Upper lobe of left lung (tissue), 6 donors: ENCODE measurements at regions not wholly inside any gene's neighbourhood (a gene's known extent, or its start where the extent isn't known, plus 50 kb on each side); places are given as distances from the start of the nearest gene placed in this dataset.

Experiments
- ATAC-seq, 2 donors: fragments of 200-7000 bp; cut with Tn5 transposase; one replicate each; pipeline ENCODE4 v1.9.1; 2022; ENCODE audit warnings: mild to moderate bottlenecking in 2 of 2, moderate library complexity in 2 of 2; ENCODE audit not compliant: low FRiP score in 2 of 2
- DNase-seq, 2 donors: peaks; one replicate each; pipeline ENCODE4 v3.0.0-alpha.2; 2019 to 2020
- H3K27ac ChIP-seq, 4 donors: fragments of 200-600 bp; sonication (generic); one replicate each; pipeline ENCODE4 v1.5.1; 2016 to 2019
- H3K27me3 ChIP-seq, 4 donors: fragments of 200-600 bp; sonication (generic); one replicate each; pipeline ENCODE4 v1.5.1; 2017 to 2019
- H3K36me3 ChIP-seq, 4 donors: fragments of 200-600 bp; sonication (generic); one replicate each; pipeline ENCODE4 v1.5.1; 2016 to 2019
- H3K4me1 ChIP-seq, 4 donors: fragments of 200-600 bp; sonication (generic); one replicate each; pipeline ENCODE4 v1.5.1; 2018 to 2019
- H3K4me3 ChIP-seq, 4 donors: fragments of 200-600 bp; sonication (generic); one replicate each; pipeline ENCODE4 v1.5.1; 2017 to 2019; ENCODE audit warnings: mild to moderate bottlenecking in 2 of 4, moderate library complexity in 1 of 4
- H3K9me3 ChIP-seq, 4 donors: fragments of 200-600 bp; sonication (generic); one replicate each; pipeline ENCODE4 v1.5.1; 2018 to 2019
- CTCF ChIP-seq, 6 experiments: fragments of 450-650 bp in 4 of 6; fragments of 200-600 bp in 2 of 6; sonication (generic) in 2 of 6; IDR thresholded peaks; one replicate each; pipeline ENCODE4 v1.5.1; 2016 to 2019; ENCODE audit warnings: antibody characterized with exemption in 6 of 6
- EP300 ChIP-seq, 4 donors: sonication (generic); formaldehyde crosslinking; IDR thresholded peaks; one replicate each; pipeline ENCODE4 v1.5.1; 2017; ENCODE audit warnings: antibody characterized with exemption in 4 of 4, control low read depth in 2 of 4
- POLR2A ChIP-seq, 4 donors: fragments of 450-650 bp; IDR thresholded peaks; one replicate each; pipeline ENCODE4 v1.5.1; 2016 to 2017; ENCODE audit warnings: antibody characterized with exemption in 4 of 4, mild to moderate bottlenecking in 2 of 4
- POLR2AphosphoS5 ChIP-seq, 2 donors: sonication (generic); formaldehyde crosslinking; IDR thresholded peaks; one replicate each; pipeline ENCODE4 v1.5.1; 2017; ENCODE audit warnings: antibody characterized with exemption in 2 of 2
- WGBS, 2 donors: methylation state at CpG; one replicate each; pipeline ENCODE4 v1.1.5; 2017 to 2018; 5-methylcytosine and 5-hydroxymethylcytosine counted together
- donor health status: DM: no; HTN: no; CAD: no; lungs with moderate emphysema.
- donor health status: DM: no; HTN: yes; CAD: no; lungs with severe emphysema.

- DNase-seq (no peak), ATAC-seq (no peak)
- 61 to 66% methylated on average over 2 of the region's 2 CpGs for WGBS, 2 donors
- H3K27ac ChIP-seq: no peak overlapping the region
- H3K4me3 ChIP-seq: no peak overlapping the region
- no peaks in the 10 kb centered on the region for H3K4me1 ChIP-seq
- H3K9me3 ChIP-seq: no peaks in the 10 kb centered on the region
- H3K36me3 ChIP-seq: no peaks in the 10 kb centered on the region
- TF ChIP-seq EP300 (IDR thresholded peaks at IDR 0.05): no peak
- TF ChIP-seq POLR2AphosphoS5 (IDR thresholded peaks at IDR 0.05): no peak
- TF ChIP-seq CTCF (IDR thresholded peaks at IDR 0.05): no peak
- no peak for TF ChIP-seq POLR2A (IDR thresholded peaks at IDR 0.05)
- no peaks in the 10 kb centered on the region for H3K27me3 ChIP-seq
These were observed 540.6 kb upstream of the GCFC2 start for GRCh38 chr2:76251342-76251741.

GRCh38 chr2:76247006-76247405 is 536.3 kb upstream of the GCFC2 start:
- Histone ChIP-seq H3K27ac (no peak overlapping the region), H3K36me3 (no peaks in the 10 kb centered on the region), H3K4me3 (no peak overlapping the region), H3K4me1 (no peaks in the 10 kb centered on the region), H3K9me3 (no peaks in the 10 kb centered on the region), H3K27me3 (no peaks in the 10 kb centered on the region)
- DNase-seq: no peak
- no peak for TF ChIP-seq POLR2A (IDR thresholded peaks at IDR 0.05)
- 75 to 92% methylated on average over 2 to 3 of the region's 3 CpGs for WGBS, 2 donors
- no peak for ATAC-seq

GRCh38 chr2:76211991-76212985 is 501.6 kb upstream of the GCFC2 start:
- no peak for TF ChIP-seq EP300 (IDR thresholded peaks at IDR 0.05)
- no peak for TF ChIP-seq POLR2AphosphoS5 (IDR thresholded peaks at IDR 0.05)
- TF ChIP-seq CTCF (IDR thresholded peaks at IDR 0.05): no peak
- TF ChIP-seq POLR2A (IDR thresholded peaks at IDR 0.05): no peak
- H3K36me3 ChIP-seq: no peaks in the 10 kb centered on the region
- WGBS, 2 donors: 62 to 71% methylated on average over 5 of the region's 5 CpGs
- H3K27me3 ChIP-seq: no peaks in the 10 kb centered on the region
- no peak overlapping the region for H3K4me3 ChIP-seq
- no peaks in the 10 kb centered on the region for H3K9me3 ChIP-seq
- DNase-seq (no peak), ATAC-seq (no peak)
- H3K27ac ChIP-seq: no peak overlapping the region
- no peaks in the 10 kb centered on the region for H3K4me1 ChIP-seq

DNA sequence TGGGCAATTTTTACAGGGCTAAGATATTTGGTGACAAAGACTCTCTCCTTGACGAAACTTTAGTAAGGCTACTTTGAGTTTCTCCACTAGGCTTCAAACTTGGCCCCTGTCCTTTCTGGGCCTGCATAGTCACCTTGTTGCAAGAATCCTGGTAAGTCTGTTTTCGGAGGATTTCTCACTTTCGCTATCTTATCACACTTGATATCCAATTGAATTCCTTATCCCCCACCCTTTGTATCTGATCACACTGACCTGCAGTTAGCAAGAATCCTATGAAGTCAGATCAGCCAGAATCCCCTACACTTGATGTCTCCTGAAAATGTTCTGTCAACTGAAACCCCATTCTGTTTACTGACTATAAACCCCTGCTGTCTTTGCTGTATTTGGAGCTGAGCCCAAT is 499.8 kb upstream of the GCFC2 start:
- no peaks in the 10 kb centered on the region for H3K9me3 ChIP-seq
- 87 to 91% methylated on average over 3 of the region's 3 CpGs for WGBS, 2 donors
- no peaks in the 10 kb centered on the region for H3K36me3 ChIP-seq
- H3K27me3 ChIP-seq: no peaks in the 10 kb centered on the region
- DNase-seq (no peak), ATAC-seq (no peak)
- H3K4me3 ChIP-seq: no peak overlapping the region
- TF ChIP-seq CTCF (IDR thresholded peaks at IDR 0.05) (no peak), POLR2AphosphoS5 (IDR thresholded peaks at IDR 0.05) (no peak), EP300 (IDR thresholded peaks at IDR 0.05) (no peak), POLR2A (IDR thresholded peaks at IDR 0.05) (no peak)
- H3K4me1 ChIP-seq: no peaks in the 10 kb centered on the region
- H3K27ac ChIP-seq: no peak overlapping the region

GRCh38 chr2:76204048-76204447 is 493.3 kb upstream of the GCFC2 start:
- Histone ChIP-seq H3K4me3 (no peak overlapping the region), H3K27me3 (no peaks in the 10 kb centered on the region), H3K9me3 (no peaks in the 10 kb centered on the region), H3K36me3 (no peaks in the 10 kb centered on the region), H3K4me1 (no peaks in the 10 kb centered on the region), H3K27ac (no peak overlapping the region)
- DNase-seq (no peak), ATAC-seq (no peak)
- no peak for TF ChIP-seq CTCF (IDR thresholded peaks at IDR 0.05)
- TF ChIP-seq POLR2A (IDR thresholded peaks at IDR 0.05): no peak
- TF ChIP-seq POLR2AphosphoS5 (IDR thresholded peaks at IDR 0.05): no peak
- no peak for TF ChIP-seq EP300 (IDR thresholded peaks at IDR 0.05)
- WGBS, 2 donors: 77 to 78% methylated on average over 2 of the region's 2 CpGs
